A673 (cell line): ENCODE measurements at regions not wholly inside any gene's neighbourhood (a gene's known extent, or its start where the extent isn't known, plus 50 kb on each side); places are given as distances from the start of the nearest gene placed in this dataset.

Source experiments
- CTCF ChIP-seq: fragments of 300-800, 200-600 bp; sonication (generic); conservative IDR thresholded peaks from 2 replicates; pipeline ENCODE4 v1.5.1; 2017; ENCODE audit warnings: low read depth, mild to moderate bottlenecking, antibody characterized with exemption, low read length, moderate library complexity, mixed read lengths
- EZH2 ChIP-seq: fragments of 200-600 bp; sonication (generic); IDR thresholded peaks from 2 replicates; pipeline ENCODE4 v1.6.1; 2017; ENCODE audit warnings: borderline replicate concordance, low read depth, mild to moderate bottlenecking, mixed read lengths, antibody characterized with exemption, low read length; ENCODE audit not compliant: poor library complexity, severe bottlenecking

GRCh38 chr12:90404071-90404470 lies 550.9 kb downstream of the CCER1 start:
- no peak for TF ChIP-seq CTCF
- TF ChIP-seq EZH2, result no peak
